HepG2 (cell line): ENCODE measurements at regions not wholly inside any gene's neighbourhood (a gene's known extent, or its start where the extent isn't known, plus 50 kb on each side); places are given as distances from the start of the nearest gene placed in this dataset.

Experiments used
- ATAC-seq: fragments of 200-7000 bp; cut with Tn5 transposase; 3 replicates; pipeline ENCODE4 v1.9.1; 2020; ENCODE audit warnings: mild to moderate bottlenecking, moderate library complexity
- BruUV-seq: library from RNA; stranded (reverse); fragments of 400-500 nt; replicated peaks from 2 replicates; lab custom pipeline; 2021; lab: Mats Ljungman, UMichigan
- CTCF ChIA-PET: fragments of 300-600 bp; formaldehyde crosslinking; extraction: SDS; loops from one replicate; lab custom pipeline; 2021; ENCODE audit warnings: low total read pairs, inconsistent platforms, low intra/inter-chr PET ratio; lab: Yijun Ruan, JAX
- POLR2A ChIA-PET: fragments of 350-600 bp; sonication (Branson Sonifier 250); formaldehyde crosslinking; loops from one replicate; lab custom pipeline; 2020; ENCODE audit warnings: antibody characterized with exemption, inconsistent platforms; lab: Yijun Ruan, JAX
- DNase-seq: peaks from one replicate; pipeline ENCODE4 v3.0.0-alpha.2; 2015; ENCODE audit warnings: low spot score
- FAIRE-seq: peaks from 3 replicates; lab custom pipeline; 2011; peaks lifted over from hg19 to GRCh38; lab: Jason Lieb, UNC
- H2AFZ ChIP-seq: one replicate; pipeline ENCODE4 v1.6.1; 2011; ENCODE audit warnings: low read length, inconsistent platforms
- H3K27ac ChIP-seq: fragments of 300-600 bp; 3 replicates; pipeline ENCODE4 v1.8.0; 2011; ENCODE audit warnings: mixed run types, mild to moderate bottlenecking, mixed read lengths, low read length, inconsistent platforms; ENCODE audit not compliant: insufficient read depth; ENCODE audit errors: extremely low read length
- H3K27me3 ChIP-seq, 2 experiments: fragments of 200-600 bp in 1 of 2; 2 replicates in 1 of 2; 3 replicates in 1 of 2; pipeline versions ENCODE4 v1.6.0 to v1.8.0; 2011; ENCODE audit warnings: low read length in 2 of 2, mild to moderate bottlenecking in 2 of 2, moderate library complexity in 2 of 2, inconsistent platforms in 1 of 2; ENCODE audit not compliant: insufficient read depth in 2 of 2, control insufficient read depth in 1 of 2
- H3K36me3 ChIP-seq, 2 experiments: fragments of 200-600 bp in 1 of 2; replicated peaks in 1 of 2; 2 replicates in 1 of 2; 3 replicates in 1 of 2; pipeline versions ENCODE4 v1.5.1 to v1.8.0; 2011; ENCODE audit warnings: low read length in 2 of 2, inconsistent platforms in 1 of 2; ENCODE audit not compliant: insufficient read depth in 2 of 2, control insufficient read depth in 1 of 2
- H3K4me1 ChIP-seq: 2 replicates; pipeline ENCODE4 v1.5.1; 2012; ENCODE audit warnings: low read length, inconsistent platforms; ENCODE audit not compliant: insufficient read depth
- H3K4me2 ChIP-seq: 2 replicates; pipeline ENCODE4 v1.6.0; 2011; ENCODE audit warnings: low read depth, low read length, inconsistent platforms
- H3K4me3 ChIP-seq, 3 experiments: fragments of 200-600 bp in 1 of 3; sonication (generic), shearing (Covaris generic) in 1 of 3; replicated peaks in 1 of 3; 2 replicates each; pipeline ENCODE4 v1.5.1; 2011 to 2016; ENCODE audit warnings: low read length in 3 of 3, inconsistent platforms in 2 of 3, low read depth in 2 of 3, mild to moderate bottlenecking in 2 of 3, control low read depth in 1 of 3, mixed read lengths in 1 of 3; ENCODE audit not compliant: insufficient read depth in 1 of 3
- H3K79me2 ChIP-seq: one replicate; pipeline ENCODE4 v1.6.1; 2011; ENCODE audit warnings: low read length, inconsistent platforms; ENCODE audit not compliant: insufficient read depth
- H3K9ac ChIP-seq: 2 replicates; pipeline ENCODE4 v1.6.0; 2011; ENCODE audit warnings: mild to moderate bottlenecking, low read depth, low read length, inconsistent platforms; ENCODE audit not compliant: insufficient read depth
- H3K9me3 ChIP-seq: 2 replicates; pipeline ENCODE4 v1.5.1; 2012; ENCODE audit warnings: mild to moderate bottlenecking, low read length
- H4K20me1 ChIP-seq: 2 replicates; pipeline ENCODE4 v1.6.0; 2011; ENCODE audit warnings: inconsistent platforms, mild to moderate bottlenecking, low read length, moderate library complexity; ENCODE audit not compliant: insufficient read depth
- AKNA ChIP-seq: sonication (generic); formaldehyde crosslinking; IDR thresholded peaks from 2 replicates; pipeline ENCODE4 v1.4.0; 2020; ENCODE audit warnings: missing genetic modification reagents, borderline replicate concordance
- ATF4 ChIP-seq, 2 experiments: fragments of 450-650 bp in 1 of 2; sonication (generic) in 1 of 2; formaldehyde crosslinking; IDR thresholded peaks; 2 replicates each; pipeline versions ENCODE4 v1.5.0 to v1.8.0; 2020 to 2022; ENCODE audit warnings: mild to moderate bottlenecking in 1 of 2, missing genetic modification reagents in 1 of 2
- CTCF ChIP-seq: sonication (generic); formaldehyde crosslinking; IDR thresholded peaks from 2 replicates; pipeline ENCODE4 v1.5.0; 2020; ENCODE audit warnings: mild to moderate bottlenecking, missing genetic modification reagents, moderate library complexity
- ERF ChIP-seq: IDR thresholded peaks from 2 replicates; pipeline ENCODE4 v1.6.1; 2018; ENCODE audit warnings: missing biosample characterization, missing genetic modification reagents
- NBN ChIP-seq: fragments of 450-650 bp; conservative IDR thresholded peaks from 2 replicates; pipeline ENCODE4 v1.6.1; 2017
- ONECUT2 ChIP-seq: sonication (generic); formaldehyde crosslinking; IDR thresholded peaks from 2 replicates; pipeline ENCODE4 v1.4.0; 2020; ENCODE audit warnings: missing genetic modification reagents
- PCBP1 ChIP-seq: fragments of 200-400 bp; formaldehyde crosslinking; IDR thresholded peaks from 2 replicates; pipeline ENCODE4 v1.6.1; 2017; ENCODE audit warnings: mild to moderate bottlenecking, low read depth, low read length, borderline replicate concordance
- TBX3 ChIP-seq: fragments of 450-650 bp; IDR thresholded peaks from 2 replicates; pipeline ENCODE4 v1.6.1; 2017; ENCODE audit warnings: antibody characterized with exemption, mild to moderate bottlenecking, inconsistent platforms, borderline replicate concordance
- TRAFD1 ChIP-seq: sonication (generic); formaldehyde crosslinking; IDR thresholded peaks from 2 replicates; pipeline ENCODE4 v1.5.1; 2020; ENCODE audit warnings: missing genetic modification reagents, mild to moderate bottlenecking, borderline replicate concordance
- XRCC5 ChIP-seq: fragments of 200-400 bp; formaldehyde crosslinking; optimal IDR thresholded peaks from 2 replicates; pipeline ENCODE3; 2017; ENCODE audit warnings: mild to moderate bottlenecking, low read length
- ZMAT3 ChIP-seq: sonication (generic); formaldehyde crosslinking; conservative IDR thresholded peaks from 2 replicates; pipeline ENCODE4 v1.7.0; 2021; ENCODE audit warnings: missing genetic modification reagents
- ZNF343 ChIP-seq: sonication (generic); formaldehyde crosslinking; IDR thresholded peaks from 2 replicates; pipeline ENCODE4 v1.4.0; 2020; ENCODE audit warnings: mild to moderate bottlenecking, missing genetic modification reagents
- ZNF468 ChIP-seq: sonication (generic); formaldehyde crosslinking; IDR thresholded peaks from 2 replicates; pipeline ENCODE4 v1.8.0; 2022; ENCODE audit warnings: mild to moderate bottlenecking, moderate library complexity, missing genetic modification reagents
- ZNF570 ChIP-seq: sonication (generic); formaldehyde crosslinking; IDR thresholded peaks from 2 replicates; pipeline ENCODE4 v1.4.0; 2020; ENCODE audit warnings: mild to moderate bottlenecking, missing genetic modification reagents, borderline replicate concordance
- ZSCAN25 ChIP-seq: sonication (generic); formaldehyde crosslinking; IDR thresholded peaks from 2 replicates; pipeline ENCODE4 v1.8.0; 2022; ENCODE audit warnings: mild to moderate bottlenecking, missing genetic modification reagents
- WGBS: methylation state at CpG from one replicate; pipeline ENCODE4 v1.1.6; 2017; ENCODE audit warnings: low lambda C conversion rate; 5-methylcytosine and 5-hydroxymethylcytosine counted together
- in situ Hi-C: cut with HindIII; loops from 2 replicates; pipeline ENCODE4 v1.10.0; 2017; ENCODE audit warnings: low pct_unique_long_range_greater_than_20kb; ENCODE audit not compliant: extremely low pct_ligation_motif_present
- intact Hi-C: fragments of 100-400 bp; cut with micrococcal nuclease; formaldehyde crosslinking; loops from one replicate; pipeline ENCODE4 v1.10.0; 2022; ENCODE audit not compliant: unreplicated experiment

GRCh38 chr14:104359301-104359968 lies 220.1 kb upstream of the C14orf180 start:
- H3K9me3 ChIP-seq: no peaks in the 10 kb centered on the region
- no peak overlapping the region for H2AFZ ChIP-seq
- peaks cover under 1% of the 10 kb centered on the region; the same call in 1 of the 2 replicates for H4K20me1 ChIP-seq
- H3K9ac ChIP-seq: no peak overlapping the region
- no peaks in the 10 kb centered on the region for H3K4me1 ChIP-seq
- H3K79me2 ChIP-seq: no peaks in the 10 kb centered on the region
- H3K4me3 ChIP-seq: no peak overlapping the region
- H3K4me2 ChIP-seq: no peak overlapping the region
- no peak for FAIRE-seq
- in situ Hi-C loops (no loop called here), intact Hi-C loops (no loop called here)
- ChIA-PET CTCF (no interaction called here), POLR2A (no interaction called here)
- H3K36me3 ChIP-seq: no peaks in the 10 kb centered on the region
- no TSS peak for BruUV-seq
- ATAC-seq: no peak
- 0% methylated on average over 2 of the region's 14 CpGs for WGBS
- no peak for DNase-seq
- peaks cover 9 to 79% of the 10 kb centered on the region in 2 experiments; a peak in 4 of 5 replicates for H3K27me3 ChIP-seq
- no peak overlapping the region for H3K27ac ChIP-seq
- no peak for TF ChIP-seq ONECUT2 (CRISPR knock-in tag)
- no peak for TF ChIP-seq ZNF570 (CRISPR knock-in tag)
- TF ChIP-seq ZNF468 (CRISPR knock-in tag): no peak
- TF ChIP-seq TBX3: no peak
- no peak for TF ChIP-seq NBN
- TF ChIP-seq PCBP1: no peak
- TF ChIP-seq ZNF343 (CRISPR knock-in tag): no peak
- no peak for TF ChIP-seq XRCC5
- no peak for TF ChIP-seq ZSCAN25 (CRISPR knock-in tag)
- TF ChIP-seq ATF4 (CRISPR knock-in tag; IDR thresholded peaks at IDR 0.05): no peak
- no peak for TF ChIP-seq ZMAT3 (CRISPR knock-in tag)
- TF ChIP-seq TRAFD1 (CRISPR knock-in tag): no peak
- no peak for TF ChIP-seq ERF
- no peak for TF ChIP-seq AKNA (CRISPR knock-in tag)
- no peak for TF ChIP-seq CTCF
